AG09309 (cell line): ENCODE measurements at regions not wholly inside any gene's neighbourhood (a gene's known extent, or its start where the extent isn't known, plus 50 kb on each side); places are given as distances from the start of the nearest gene placed in this dataset.

Experiments used
- DNase-seq: peaks from one replicate; pipeline ENCODE4 v3.0.0-alpha.2; 2010; ENCODE audit warnings: low read depth
- H3K4me3 ChIP-seq: 2 replicates; pipeline ENCODE4 v1.5.1; 2011; ENCODE audit warnings: mild to moderate bottlenecking, low read depth, low read length, moderate library complexity; ENCODE audit not compliant: control insufficient read depth
- CTCF ChIP-seq: IDR thresholded peaks from 2 replicates; pipeline ENCODE4 v1.5.1; 2011; ENCODE audit warnings: mild to moderate bottlenecking, low read depth, low read length, inconsistent platforms; ENCODE audit not compliant: insufficient read depth, control insufficient read depth; ENCODE audit errors: missing control alignments

- DNase-seq = no peak
- no peak for TF ChIP-seq CTCF
Observed at GRCh38 chr10:128751284-128751683, 625.1 kb upstream of the MKI67 start.

GRCh38 chr10:128751851-128752250 lies 625.6 kb upstream of the MKI67 start:
- DNase-seq = no peak
- no peak overlapping the region for H3K4me3 ChIP-seq
- TF ChIP-seq CTCF = no peak

More at GRCh38 chr10:128751284-128751683, 625.1 kb upstream of the MKI67 start:
- H3K4me3 ChIP-seq = no peak overlapping the region

- no peak for TF ChIP-seq CTCF
- H3K4me3 ChIP-seq = no peak overlapping the region
- no peak for DNase-seq
Observed at GRCh38 chr10:128759174-128759573, 633.0 kb upstream of the MKI67 start.

- TF ChIP-seq CTCF = no peak
- no peak overlapping the region for H3K4me3 ChIP-seq
- no peak for DNase-seq
Observed at GRCh38 chr10:128763588-128763987, 637.4 kb upstream of the MKI67 start.

- H3K4me3 ChIP-seq = no peak overlapping the region
- DNase-seq = no peak
- TF ChIP-seq CTCF = no peak
Observed at GRCh38 chr10:128764190-128764589, 638.0 kb upstream of the MKI67 start.

GRCh38 chr10:128766915-128767314 lies 640.7 kb upstream of the MKI67 start:
- DNase-seq = no peak
- no peak for TF ChIP-seq CTCF
- H3K4me3 ChIP-seq = no peak overlapping the region

GRCh38 chr10:128774979-128775378 lies 648.8 kb upstream of the MKI67 start:
- no peak for TF ChIP-seq CTCF
- H3K4me3 ChIP-seq = no peak overlapping the region
- DNase-seq = no peak
